Mesothelial cell of epicardium (in vitro differentiated cells): ENCODE measurements at regions not wholly inside any gene's neighbourhood (a gene's known extent, or its start where the extent isn't known, plus 50 kb on each side); places are given as distances from the start of the nearest gene placed in this dataset.
A peak's percentile ranks its signal among the peaks of the same experiment; 100 is the strongest.

ENCODE experiments used
- DNase-seq, 2 experiments: peaks; one replicate each; pipeline ENCODE4 v3.0.0; 2021; ENCODE audit warnings: low spot score in 2 of 2; ENCODE audit not compliant: unreplicated experiment in 2 of 2
- H3K27ac Mint-ChIP-seq: 2 replicates; pipeline ENCODE4 v1.8.0; 2021; ENCODE audit warnings: mixed read lengths
- H3K27me3 Mint-ChIP-seq: 2 replicates; pipeline ENCODE4 v1.8.0; 2021; ENCODE audit warnings: low read depth, mixed read lengths
- H3K36me3 Mint-ChIP-seq: 2 replicates; pipeline ENCODE4 v1.8.0; 2021; ENCODE audit warnings: mixed read lengths
- H3K4me1 Mint-ChIP-seq: 2 replicates; pipeline ENCODE4 v1.8.0; 2021; ENCODE audit warnings: mixed read lengths
- H3K4me3 Mint-ChIP-seq: 2 replicates; pipeline ENCODE4 v1.8.0; 2021; ENCODE audit warnings: mild to moderate bottlenecking, moderate library complexity, mixed read lengths
- H3K9me3 Mint-ChIP-seq: 2 replicates; pipeline ENCODE4 v1.8.0; 2021; ENCODE audit warnings: mixed read lengths
- TF ChIP-seq, protein P1 (sequence below): fragments of 200-600 bp; sonication (generic); IDR thresholded peaks from one replicate; pipeline ENCODE4 v1.5.0; 2021; ENCODE audit warnings: antibody characterized with exemption; ENCODE audit not compliant: unreplicated experiment

DNA sequence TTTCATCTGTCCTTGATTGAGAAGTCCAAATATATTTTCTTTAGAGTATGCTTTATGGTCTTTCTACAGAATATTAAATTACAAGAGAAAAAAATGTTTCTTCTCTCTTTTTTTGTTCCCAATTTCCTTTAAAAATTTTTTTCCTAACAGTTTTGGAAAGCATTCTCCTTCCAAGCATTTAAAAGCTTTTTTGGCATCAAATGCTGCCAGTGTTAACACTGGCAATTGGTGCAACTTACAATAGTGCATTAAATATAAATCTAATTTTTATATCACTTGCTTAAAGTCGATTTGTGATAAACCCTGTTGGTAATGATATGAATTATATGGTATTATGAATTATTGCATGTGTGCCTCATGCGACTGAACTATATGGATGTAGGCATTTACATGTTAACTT is 165.9 kb upstream of the ELL2 start:
- TF ChIP-seq, protein P1, sequence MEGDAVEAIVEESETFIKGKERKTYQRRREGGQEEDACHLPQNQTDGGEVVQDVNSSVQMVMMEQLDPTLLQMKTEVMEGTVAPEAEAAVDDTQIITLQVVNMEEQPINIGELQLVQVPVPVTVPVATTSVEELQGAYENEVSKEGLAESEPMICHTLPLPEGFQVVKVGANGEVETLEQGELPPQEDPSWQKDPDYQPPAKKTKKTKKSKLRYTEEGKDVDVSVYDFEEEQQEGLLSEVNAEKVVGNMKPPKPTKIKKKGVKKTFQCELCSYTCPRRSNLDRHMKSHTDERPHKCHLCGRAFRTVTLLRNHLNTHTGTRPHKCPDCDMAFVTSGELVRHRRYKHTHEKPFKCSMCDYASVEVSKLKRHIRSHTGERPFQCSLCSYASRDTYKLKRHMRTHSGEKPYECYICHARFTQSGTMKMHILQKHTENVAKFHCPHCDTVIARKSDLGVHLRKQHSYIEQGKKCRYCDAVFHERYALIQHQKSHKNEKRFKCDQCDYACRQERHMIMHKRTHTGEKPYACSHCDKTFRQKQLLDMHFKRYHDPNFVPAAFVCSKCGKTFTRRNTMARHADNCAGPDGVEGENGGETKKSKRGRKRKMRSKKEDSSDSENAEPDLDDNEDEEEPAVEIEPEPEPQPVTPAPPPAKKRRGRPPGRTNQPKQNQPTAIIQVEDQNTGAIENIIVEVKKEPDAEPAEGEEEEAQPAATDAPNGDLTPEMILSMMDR = no peak
- Mint-ChIP-seq H3K9me3 (no peaks in the 10 kb centered on the region), H3K4me1 (peaks cover 26% of the 10 kb centered on the region), H3K36me3 (no peaks in the 10 kb centered on the region), H3K27me3 (no peaks in the 10 kb centered on the region), H3K27ac (no peak overlapping the region), H3K4me3 (no peak overlapping the region)
- DNase-seq = no peak

DNA sequence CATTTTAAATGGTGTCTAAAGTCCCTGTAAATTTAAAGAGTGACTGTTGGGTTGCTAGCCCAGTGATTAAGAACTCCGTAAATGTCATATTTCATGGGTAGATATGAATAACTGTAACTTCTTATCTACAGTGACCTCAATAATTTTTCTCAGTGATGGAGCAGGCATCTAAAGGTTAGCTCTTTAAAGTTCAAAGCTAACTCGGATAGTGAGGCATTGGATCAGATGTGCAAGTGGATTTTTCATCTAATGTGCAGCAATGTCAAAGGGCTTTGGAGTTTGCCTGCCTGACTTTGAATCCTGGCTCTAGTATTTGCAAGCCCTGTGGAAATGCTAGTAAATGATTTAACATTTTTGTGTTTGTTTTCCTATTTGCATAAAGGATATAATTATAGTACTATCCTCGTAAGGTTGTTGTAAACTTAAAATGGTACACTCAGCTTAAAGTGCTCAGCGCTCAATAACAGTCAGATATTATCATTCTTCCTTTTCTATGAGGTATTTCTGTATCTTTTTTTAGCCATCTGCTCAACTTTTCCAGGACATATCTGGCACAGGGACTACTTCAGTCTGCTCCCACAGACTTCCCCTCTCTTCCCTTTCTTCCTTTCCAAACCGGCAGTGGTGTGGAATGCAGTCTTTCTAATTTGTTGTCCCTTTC is 163.7 kb upstream of the ELL2 start:
- H3K9me3 Mint-ChIP-seq = no peaks in the 10 kb centered on the region
- peak overlapping the region; percentile 0 for H3K27ac Mint-ChIP-seq
- TF ChIP-seq, protein P1 = no peak
- H3K36me3 Mint-ChIP-seq = no peaks in the 10 kb centered on the region
- no peak for DNase-seq
- H3K4me1 Mint-ChIP-seq = peaks cover 26% of the 10 kb centered on the region
- H3K27me3 Mint-ChIP-seq = no peaks in the 10 kb centered on the region
- H3K4me3 Mint-ChIP-seq = no peak overlapping the region

DNA sequence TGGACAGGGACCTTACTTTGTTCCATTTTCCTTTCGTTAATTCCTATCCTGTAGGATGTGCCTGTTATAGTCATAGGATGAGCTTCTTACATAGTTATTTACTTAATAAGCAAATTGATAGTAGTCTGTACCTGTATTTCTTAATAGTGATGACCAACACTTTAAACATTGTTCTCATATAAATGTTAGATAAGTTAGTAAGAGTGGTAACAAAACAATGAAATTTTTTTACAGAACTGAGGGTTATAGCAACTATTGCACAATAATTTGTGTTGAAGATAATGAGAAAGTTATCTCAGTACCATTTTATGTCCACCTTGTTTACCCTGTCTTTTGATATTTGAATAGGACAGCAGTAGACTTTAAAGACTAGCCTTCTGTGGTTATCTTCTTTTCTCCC is 162.9 kb upstream of the ELL2 start:
- H3K36me3 Mint-ChIP-seq = no peaks in the 10 kb centered on the region
- no peaks in the 10 kb centered on the region for H3K27me3 Mint-ChIP-seq
- DNase-seq = no peak
- peaks cover 26% of the 10 kb centered on the region for H3K4me1 Mint-ChIP-seq
- TF ChIP-seq, protein P1 = no peak
- no peak overlapping the region for H3K27ac Mint-ChIP-seq
- H3K4me3 Mint-ChIP-seq = no peak overlapping the region
- H3K9me3 Mint-ChIP-seq = no peaks in the 10 kb centered on the region

- Mint-ChIP-seq H3K9me3 (no peaks in the 10 kb centered on the region), H3K27me3 (no peaks in the 10 kb centered on the region), H3K4me1 (peaks cover 24% of the 10 kb centered on the region), H3K27ac (no peak overlapping the region), H3K4me3 (no peak overlapping the region), H3K36me3 (no peaks in the 10 kb centered on the region)
- no peak for DNase-seq
- TF ChIP-seq, protein P1 = no peak
Observed at GRCh38 chr5:96123418-96123817, 161.8 kb upstream of the ELL2 start.

GRCh38 chr5:96121364-96121763 is 159.7 kb upstream of the ELL2 start:
- Mint-ChIP-seq H3K4me1 (peaks cover 19% of the 10 kb centered on the region), H3K36me3 (no peaks in the 10 kb centered on the region), H3K27me3 (peaks cover 2% of the 10 kb centered on the region), H3K4me3 (no peak overlapping the region), H3K27ac (no peak overlapping the region), H3K9me3 (no peaks in the 10 kb centered on the region)
- TF ChIP-seq, protein P1 = no peak
- DNase-seq = no peak

GRCh38 chr5:96120120-96120519 is 158.5 kb upstream of the ELL2 start:
- peaks cover 11% of the 10 kb centered on the region for H3K4me1 Mint-ChIP-seq
- H3K36me3 Mint-ChIP-seq = no peaks in the 10 kb centered on the region
- no peaks in the 10 kb centered on the region for H3K9me3 Mint-ChIP-seq
- TF ChIP-seq, protein P1 = no peak
- no peak overlapping the region for H3K4me3 Mint-ChIP-seq
- no peak overlapping the region for H3K27ac Mint-ChIP-seq
- H3K27me3 Mint-ChIP-seq = peaks cover 2% of the 10 kb centered on the region
- DNase-seq = no peak
